Putamen (tissue), 1 donor: ENCODE measurements at regions not wholly inside any gene's neighbourhood (a gene's known extent, or its start where the extent isn't known, plus 50 kb on each side); places are given as distances from the start of the nearest gene placed in this dataset.
"Not testable (repeated sequence)": the region's sequence is repeated elsewhere in the genome, so short reads cannot be mapped to it uniquely, and the experiment has no call there.

ENCODE experiments used
- DNase-seq: peaks from one replicate; pipeline ENCODE4 v3.0.0-alpha.2; 2016; ENCODE audit warnings: low spot score

DNA sequence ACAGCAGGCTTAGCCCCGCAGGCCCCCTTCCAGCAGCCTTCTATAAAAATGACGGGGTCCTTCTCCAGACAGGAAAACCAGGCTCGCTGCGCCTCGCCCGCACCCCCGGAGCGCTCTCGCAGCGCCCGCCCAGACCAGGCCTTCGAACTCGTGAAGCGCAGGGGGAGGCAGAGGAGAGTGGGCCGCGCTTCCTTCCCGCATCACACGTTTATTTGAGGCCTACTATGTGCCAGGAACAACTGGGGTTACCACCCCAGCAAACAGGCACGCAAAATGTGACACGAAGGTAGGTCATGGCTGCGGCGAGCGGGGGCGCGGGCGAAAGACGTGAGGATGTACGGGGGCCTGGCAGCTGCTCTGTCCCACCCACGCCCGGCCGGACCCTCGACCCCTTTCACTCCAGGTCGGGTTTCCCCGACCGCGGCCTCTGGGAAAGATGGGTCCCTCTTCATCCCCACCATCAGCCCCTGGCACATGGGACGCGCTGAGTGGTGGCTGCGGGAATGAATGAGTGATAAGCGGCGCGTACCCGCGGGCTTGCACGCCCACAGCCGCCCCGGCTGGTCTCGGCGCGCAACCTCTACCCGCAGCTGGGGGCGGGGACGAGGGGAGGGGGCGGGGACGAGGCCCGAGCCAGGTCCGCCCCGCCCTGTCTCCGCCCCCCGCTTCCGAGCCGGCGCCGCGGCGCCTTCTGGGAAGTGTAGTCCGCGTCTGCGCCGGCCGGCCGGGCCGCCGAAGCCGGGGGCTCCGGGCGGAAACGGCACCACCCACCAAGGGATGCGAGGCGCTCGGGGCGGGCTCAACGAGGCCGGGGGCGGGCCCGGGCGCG, 59.1 kb downstream of the ZNF467 start:
- peak; percentile 89 for DNase-seq

DNA sequence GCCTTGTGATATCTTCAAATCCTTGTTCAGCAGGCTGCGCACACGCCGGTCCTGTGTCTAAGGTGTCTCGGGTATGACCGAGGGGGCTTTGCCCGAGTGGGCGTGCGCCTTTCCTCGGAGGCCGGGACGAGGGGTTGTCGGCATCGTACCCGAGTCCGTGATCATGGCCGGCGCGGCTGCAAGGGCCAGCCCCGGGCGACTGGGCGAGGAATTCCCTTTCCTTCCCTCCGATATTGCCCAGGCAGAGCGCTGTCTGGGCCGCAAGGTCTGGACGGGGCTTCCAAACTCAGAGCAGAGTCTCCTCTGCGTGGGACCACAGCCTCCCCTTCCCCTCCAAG, 59.7 kb downstream of the ZNF467 start:
- DNase-seq: no peak

DNA sequence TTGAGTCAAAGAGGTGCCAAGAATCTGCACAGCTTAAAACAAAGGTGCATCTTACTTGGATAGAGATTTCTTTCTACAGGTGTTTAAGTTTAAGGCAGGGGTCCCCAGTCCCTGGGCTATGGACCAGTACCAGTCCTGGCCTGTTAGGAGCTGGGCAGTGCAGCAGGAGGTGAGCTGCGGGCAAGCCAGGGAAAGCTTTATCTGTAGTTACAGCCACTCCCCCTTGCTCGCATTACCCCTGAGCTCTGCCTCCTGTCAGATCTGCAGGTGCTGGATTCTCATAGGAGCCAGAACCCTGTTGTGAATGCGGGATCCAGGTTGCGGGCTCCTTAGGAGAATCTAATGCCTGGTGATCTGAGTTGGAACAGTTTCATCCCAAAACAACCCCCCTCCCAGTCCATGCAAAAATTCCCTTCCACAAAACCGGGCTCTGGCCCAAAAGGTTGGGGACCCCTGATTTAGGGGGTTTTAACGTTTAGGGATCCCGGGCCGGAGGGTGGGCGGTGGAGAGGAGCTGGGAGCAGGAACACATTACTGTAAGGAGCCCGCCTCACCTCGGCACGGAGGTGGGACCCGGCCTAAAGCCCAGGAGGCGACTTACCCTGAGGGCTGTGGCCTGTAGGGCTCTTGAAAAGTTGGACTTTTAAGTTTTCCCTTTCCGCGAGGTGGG, 60.2 kb downstream of the ZNF467 start:
- no peak for DNase-seq

DNA sequence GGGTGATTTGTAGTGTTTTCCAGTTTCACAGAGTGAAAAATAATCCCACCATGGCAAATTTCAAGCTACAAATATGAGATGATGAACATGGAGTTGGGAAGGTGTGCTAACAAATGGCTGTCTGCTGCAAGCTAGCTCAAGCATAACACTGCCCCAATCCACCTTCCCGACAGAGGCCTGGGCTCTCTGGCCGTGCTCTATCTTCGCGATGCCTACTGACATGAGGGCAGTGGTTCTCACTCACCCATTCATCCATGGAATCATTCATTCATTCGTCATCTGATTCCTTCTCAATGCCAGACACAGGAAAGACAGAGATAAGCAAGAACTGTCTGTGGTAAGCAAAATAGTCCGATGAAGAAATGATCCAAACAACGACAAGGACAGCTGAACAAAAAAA, 65.4 kb downstream of the ZNF467 start:
- no peak for DNase-seq

DNA sequence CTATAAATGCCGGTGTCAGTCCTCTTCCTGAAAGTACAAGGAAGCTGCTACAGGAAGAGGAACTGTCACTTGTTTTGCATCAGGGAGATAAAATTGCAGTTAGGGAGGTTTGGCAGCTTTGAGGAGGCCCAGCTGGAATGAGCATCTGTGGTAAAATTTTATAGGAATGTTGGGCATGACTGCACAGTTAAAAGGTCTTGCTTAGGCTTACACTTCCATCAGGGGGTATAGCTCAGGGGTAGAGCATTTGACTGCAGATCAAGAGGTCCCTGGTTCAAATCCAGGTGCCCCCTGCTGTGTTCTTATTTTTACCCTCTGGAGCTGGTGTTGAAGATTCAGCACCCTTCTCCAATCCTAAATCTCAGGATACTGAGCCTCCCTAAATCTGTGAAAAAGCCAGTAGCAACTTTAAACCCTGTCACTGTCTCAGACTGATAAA, 65.9 kb downstream of the ZNF467 start:
- DNase-seq: no peak

DNA sequence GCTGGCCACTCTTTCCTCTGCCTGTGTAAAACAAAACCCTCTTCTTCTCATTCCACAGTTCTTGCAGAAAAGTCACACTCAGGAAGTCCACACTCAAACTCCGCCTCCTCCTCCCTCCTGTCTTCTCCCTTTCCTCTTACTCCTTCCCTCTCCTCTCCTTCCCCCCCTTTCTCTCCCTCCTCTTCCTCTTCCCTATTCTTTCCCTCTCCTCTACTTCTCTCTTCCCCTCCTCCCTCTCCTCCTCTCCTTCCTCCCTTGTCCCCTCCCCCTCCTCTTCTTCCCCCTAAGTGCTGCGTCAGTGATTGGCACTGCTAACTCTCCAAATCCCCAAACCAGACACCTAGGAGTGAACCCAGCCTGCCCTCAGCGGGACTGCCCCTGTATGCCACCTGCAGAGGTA, 67.0 kb downstream of the ZNF467 start:
- DNase-seq: no peak

DNA sequence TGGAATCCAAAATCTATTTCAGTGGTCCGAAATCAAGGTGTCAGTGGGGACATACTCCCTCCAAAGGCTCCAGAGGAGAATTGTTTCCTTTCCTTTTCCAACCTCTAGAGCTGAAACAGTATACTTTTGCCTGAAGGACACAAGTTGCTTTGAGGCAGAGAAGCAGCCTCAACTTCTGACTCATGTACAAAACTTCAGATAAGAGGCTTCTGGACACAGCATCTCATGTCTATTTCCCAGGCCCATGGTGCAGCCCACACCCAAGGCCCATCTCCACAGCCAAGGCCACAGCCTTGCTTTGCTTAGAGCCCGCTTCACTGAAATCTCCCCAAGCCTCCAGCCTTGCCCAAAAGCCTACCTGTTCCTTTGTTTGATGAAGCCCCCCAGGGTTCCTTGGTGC, 68.9 kb downstream of the ZNF467 start:
- no peak for DNase-seq

DNA sequence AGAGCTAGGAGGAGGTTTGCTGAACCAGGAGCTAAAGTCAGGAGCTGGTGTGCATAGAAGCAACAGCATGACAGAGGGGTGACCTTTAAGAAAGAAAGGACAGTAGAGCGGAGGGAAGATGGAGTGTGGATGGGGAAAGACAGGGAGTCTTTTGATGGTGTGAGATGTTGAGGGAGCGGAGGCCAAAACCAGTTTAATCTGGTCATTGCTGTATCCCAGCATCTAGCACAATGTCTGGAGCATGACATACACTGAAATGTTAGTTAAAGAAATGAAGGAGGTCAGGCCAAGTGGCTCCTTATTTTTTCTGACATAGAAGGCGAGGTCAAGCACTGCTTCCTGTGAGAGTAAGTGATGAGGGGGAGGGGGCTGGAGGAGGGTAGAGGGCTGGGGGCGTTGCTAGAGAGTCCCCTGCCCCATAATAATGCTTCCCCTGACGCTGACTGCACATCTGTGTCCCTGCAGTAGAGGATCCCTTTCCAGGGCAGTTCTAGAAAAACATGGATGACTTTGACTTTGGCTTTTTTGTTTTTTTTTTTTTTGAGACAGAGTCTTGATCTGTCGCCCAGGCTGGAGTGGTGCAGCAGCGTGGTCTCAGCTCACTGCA, 70.2 kb downstream of the ZNF467 start:
- no peak for DNase-seq

DNA sequence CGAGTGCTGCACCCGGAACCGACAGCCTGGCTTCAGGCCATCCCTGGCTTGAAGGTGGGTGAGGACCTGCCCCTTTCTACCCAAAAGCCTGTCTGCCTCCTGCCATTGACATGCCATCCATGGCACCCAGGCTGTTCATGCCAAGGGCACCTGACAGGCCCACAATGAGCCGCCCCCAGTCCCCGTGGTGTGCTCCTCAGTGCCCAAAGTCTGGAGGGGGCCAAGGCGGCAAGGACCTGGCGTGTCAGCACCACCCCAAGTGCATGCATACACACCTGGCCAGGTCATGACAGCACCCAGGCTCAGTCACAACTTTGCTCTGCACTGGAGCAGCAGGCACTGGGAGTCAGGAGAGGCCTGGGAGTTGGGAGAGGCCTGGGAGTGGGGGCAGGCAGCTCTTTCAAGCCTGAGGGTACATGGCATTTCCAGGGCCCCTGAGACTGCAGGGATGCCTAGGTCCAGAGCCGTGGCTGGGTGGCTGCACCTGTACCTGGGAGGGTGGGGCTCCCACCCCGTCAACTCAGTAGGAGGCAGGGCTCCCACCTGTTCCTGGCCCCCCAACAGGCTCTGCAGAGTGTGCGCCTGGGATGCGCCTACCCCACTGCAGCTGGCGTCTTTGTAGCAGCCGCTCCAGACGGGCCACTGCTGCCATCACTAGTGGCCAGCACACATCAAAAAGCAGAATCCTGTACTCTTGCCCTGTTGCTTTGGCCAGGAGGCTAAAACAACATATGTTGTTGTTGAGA, 71.7 kb downstream of the ZNF467 start:
- DNase-seq: no peak

DNA sequence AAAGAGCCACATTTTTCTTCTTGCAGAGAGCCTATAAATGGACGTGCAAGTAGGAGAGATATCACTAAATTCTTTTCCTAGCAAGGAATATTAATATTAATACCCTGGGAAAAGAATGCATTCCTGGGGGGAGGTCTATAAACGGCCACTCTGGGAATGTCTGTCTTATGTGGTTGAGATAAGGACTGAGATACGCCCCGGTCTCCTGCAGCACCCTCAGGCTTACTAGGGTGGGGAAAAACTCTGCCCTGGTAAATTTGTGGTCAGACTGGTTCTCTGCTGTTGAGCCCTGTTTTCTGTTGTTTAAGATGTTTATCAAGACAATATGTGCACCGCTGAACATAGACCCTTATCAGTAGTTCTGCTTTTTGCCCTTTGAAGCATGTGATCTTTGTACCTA, 75.6 kb downstream of the ZNF467 start:
- not testable (repeated sequence) for DNase-seq

DNA sequence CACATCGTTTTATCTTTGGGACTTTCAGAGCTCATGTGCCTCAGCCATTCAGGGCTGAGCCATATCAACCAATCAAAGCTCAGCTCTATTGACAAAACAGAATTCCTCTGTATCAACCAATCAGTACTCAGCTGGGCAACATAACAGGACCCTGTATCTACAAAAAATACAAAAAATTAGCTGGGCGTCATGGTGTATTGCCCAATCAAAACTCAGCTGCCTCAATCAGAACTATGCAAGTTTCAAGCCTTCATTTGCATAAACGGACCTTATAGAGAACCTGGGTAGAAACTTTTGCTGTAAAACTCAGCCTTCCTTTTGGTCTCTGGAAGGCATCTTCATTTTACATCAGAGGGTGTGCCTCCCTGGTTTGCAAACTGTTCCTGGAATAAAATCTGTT, 77.1 kb downstream of the ZNF467 start:
- no peak for DNase-seq

DNA sequence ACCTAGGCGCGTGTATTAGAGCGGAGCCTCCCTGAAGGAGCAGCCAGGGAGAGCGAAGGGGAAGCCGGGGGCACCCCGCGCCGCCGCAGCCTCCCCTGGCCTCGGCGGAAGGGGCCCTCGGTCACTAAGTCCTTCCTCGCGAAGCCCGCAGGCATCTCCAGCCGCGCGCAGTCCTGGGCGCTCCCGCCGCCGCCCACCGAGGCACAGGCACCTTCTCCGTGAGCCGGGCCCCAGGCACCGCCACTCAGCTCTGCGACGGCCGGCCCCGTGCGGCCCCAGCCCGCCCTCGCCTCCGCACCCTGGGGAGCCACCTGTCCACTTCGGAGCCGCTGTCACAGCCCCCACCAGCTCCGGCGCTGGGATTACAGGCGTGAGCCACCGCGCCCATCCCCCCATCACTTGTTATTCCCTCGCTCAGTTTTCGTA, 80.8 kb downstream of the ZNF467 start:
- DNase-seq: no peak

DNA sequence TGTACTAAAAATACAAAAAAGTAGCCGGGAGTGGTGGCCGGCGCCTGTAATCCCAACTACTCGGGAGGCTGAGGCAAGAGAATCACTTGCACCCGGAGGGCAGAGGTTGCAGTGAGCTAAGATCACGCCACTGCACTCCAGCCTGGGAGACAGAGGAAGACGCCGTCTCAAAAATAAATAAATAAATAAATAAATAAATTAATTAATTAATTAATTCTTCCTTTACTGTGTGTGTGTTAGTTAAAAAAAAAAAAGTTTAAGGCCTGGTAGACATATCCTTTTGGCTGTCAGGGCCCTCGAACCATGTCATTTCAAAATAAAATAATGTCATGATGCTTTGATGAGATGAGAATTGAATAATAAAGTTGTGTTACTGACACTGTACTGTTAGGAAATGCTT, 81.3 kb downstream of the ZNF467 start:
- no peak for DNase-seq

DNA sequence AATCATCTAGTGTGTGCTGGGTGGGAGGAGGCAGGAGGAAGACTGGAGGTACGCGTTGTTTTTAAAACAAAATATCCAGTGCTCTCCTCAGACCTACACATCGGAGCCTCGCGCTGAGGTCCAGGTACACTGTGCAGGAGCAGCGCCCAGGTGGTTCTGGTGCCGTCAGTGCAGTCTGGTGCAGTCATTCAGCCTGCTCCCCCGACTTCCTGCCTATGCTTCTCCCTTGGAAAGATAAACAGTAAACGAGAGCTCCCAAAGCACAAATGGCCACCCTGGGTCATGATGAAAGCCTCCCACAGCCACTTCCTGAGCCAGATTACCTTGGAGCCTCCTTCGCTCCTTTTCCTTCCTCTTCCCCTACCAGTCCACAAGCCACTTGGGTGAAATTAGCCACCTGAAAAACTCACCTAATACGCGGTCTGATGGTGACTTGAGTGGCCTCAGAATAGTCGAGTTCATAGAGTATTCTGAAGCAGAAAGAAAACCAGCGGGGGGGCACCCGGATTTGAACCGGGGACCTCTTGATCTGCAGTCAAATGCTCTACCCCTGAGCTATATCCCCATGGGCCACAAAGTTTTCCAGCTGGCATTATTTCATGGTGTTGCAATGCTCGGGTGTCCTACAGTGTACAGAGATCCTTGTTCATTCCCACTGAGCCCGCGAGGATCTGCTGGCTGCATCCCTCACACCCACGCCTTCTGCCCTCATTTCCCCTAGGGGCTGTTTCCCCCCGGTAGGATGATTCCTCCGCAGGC, 82.5 kb downstream of the ZNF467 start:
- no peak for DNase-seq

DNA sequence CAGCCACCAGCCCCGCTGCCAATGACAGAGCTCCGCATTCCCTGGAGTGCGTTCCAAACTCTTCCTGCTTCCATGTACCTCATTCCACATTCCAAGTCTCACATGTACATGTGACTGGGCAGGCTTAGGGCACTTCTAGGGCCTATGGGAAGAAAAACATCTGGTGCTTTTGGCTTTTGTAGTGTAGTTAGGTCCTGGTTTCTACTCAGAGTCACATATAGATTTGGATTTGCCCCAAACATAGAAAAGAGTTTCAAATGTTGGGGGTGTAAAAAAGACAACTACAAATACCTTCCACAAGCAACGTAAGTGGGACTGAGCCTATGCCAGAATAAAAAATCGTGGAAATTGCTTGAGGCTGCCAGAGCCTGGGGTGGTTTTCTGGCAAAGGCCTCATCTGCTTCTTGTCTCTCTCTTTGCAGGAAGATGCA, 84.1 kb downstream of the ZNF467 start:
- DNase-seq: no peak

DNA sequence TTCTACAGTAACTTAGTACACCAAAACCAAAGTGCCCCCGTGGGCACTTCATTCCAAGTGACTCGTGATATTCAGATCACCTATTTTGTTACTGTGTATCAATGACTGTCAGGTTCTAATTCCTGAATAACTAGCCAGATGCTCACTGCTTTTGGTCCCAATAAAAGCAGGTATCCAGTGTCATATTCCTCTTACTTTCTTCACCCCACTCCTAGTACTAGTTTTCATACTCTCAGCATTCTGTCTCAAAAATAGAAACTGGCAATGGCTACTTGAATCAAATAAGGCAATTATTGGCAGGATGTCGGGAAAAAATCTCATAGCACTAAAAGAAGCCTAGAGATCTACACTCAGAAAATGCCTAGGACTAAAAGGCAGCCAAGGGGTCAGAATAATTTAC, 84.6 kb downstream of the ZNF467 start:
- DNase-seq: no peak

DNA sequence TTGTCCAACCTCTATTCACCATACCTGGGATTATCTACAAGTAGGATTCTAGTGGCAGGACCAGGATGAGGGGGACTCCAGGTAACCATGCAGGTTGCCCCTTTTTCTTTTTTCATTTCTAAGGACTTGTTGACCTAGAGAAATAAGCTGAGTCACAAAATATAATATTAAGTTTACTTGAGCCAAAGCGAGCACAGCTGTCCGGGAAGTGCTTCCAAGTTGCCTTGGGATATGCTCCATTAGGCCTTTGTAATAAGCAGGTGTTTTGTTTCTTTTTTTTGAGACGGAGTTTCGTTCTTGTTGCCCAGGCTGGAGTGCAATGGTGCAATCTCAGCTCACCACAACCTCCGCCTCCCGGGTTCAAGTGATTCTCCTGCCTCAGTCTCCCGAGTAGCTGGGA, 85.6 kb downstream of the ZNF467 start:
- DNase-seq: not testable (repeated sequence)

DNA sequence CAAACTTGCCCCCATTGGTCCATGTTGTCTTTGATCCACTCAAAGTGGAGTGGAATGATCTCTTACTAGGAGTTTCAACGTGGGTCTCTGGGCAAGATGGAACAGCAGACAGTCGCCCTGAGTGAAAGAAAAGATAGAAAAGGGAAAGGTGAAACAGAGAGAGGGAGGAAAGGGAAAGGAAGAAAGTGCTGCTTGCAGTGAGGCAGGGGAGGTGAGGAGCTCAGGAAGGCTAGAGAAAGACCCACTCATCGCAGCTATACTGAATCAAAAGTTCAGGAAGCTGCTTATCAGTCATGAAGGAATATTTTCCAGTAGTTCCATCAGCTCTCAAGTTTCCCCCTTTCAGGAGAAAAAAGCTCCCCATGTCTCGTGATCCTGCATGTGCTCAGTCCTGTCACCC, 86.9 kb downstream of the ZNF467 start:
- no peak for DNase-seq

DNA sequence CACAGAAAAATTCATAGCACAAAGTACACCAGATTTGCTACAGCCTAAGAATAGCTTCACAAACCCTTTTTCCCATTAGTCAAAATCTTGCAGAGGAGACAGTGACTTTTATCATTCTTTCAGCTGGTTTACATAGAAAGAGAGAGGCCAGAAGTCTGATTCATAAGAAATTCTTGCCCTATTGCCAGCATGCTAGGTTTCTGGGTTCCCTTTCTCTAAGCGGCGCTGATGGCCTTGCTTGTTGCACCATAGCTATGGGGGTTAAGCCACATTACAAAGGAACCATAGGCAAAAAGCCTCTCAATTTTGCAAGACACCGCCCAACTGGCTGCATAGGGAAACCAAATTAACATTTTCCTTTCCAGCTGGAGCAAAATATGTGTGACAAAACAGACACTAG, 87.4 kb downstream of the ZNF467 start:
- DNase-seq: no peak

DNA sequence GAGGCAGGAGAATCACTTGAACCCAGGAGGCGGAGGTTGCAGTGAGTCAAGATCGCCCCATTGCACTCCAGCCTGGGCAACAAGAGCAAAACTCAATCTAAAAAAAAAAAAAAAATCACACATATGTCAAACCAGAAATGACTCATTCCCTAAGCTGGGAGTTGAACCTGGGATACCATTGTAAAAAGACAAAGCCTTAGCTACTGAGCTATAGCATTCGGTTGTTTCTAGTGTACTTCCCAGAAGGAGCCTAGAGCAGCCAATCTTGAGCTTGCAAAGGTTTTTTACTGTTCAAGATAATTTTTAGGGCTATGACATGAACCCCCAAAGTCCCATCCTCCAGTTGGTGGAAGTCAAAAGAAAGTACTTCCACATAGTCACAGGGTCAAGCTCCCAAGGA, 87.9 kb downstream of the ZNF467 start:
- no peak for DNase-seq

DNA sequence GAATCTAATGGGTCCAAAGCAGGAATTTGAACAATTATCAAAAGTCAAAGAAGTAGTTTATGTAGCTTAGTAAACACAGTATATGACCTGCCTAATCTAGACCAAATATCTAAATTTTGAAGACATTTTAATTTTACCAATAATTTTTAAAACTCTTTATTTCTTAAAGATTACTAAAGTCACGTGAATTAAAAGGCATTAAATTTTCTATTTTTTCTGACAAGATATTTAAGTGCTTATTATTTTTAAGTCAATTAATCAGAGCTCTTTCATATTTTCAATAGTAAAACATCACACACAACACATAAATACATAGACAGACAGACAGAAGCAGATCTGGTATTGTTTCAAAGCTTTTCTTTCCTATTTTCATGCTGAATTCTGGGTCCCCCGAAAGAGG, 89.5 kb downstream of the ZNF467 start:
- no peak for DNase-seq

DNA sequence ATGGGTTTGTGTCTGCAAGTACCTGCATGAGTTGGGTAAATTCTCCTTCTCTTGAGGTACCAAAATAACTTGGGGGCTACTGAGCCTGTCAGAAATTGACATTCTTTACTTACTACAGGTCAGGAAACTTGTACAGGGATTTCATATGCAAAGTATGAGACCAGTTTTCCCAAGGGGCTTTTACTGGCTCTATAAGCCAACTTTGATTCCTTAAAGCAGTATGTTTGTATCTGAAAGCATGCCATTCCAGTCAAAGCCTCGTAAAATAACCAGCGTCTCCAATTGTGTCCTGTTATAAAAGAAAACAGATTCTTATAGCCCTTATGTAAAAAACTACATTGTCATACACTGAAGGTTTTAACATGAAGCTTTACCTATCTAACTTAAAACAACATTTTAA, 90.2 kb downstream of the ZNF467 start:
- DNase-seq: no peak
